ENCODE measurements at regions not wholly inside any gene's neighbourhood (a gene's known extent, or its start where the extent isn't known, plus 50 kb on each side); places are given as distances from the start of the nearest gene placed in this dataset.

GRCh38 chr12:112574896-112575558, 156.3 kb downstream of the PTPN11 start:
- H3K36me3 ChIP-seq (ENCODE audit: insufficient read depth in 1 of 2, low read depth in 1 of 2): no peaks in the 10 kb centered on the region
- WGBS, 3 donors: 1 to 2% (median 1%) methylated on average over 26 to 42 of the region's 42 CpGs
- H3K4me3 ChIP-seq: no peak overlapping the region
- no peak overlapping the region for H3K27ac ChIP-seq
- ATAC-seq (no peak), DNase-seq (no peak)
- H3K4me1 ChIP-seq: no peaks in the 10 kb centered on the region
- intact Hi-C loops (cut with DNase I): no loop called here
- H3K27me3 ChIP-seq (ENCODE audit: insufficient read depth in 3 of 3, low read length in 2 of 3): peaks cover 0 to 38% (median 5%) of the 10 kb centered on the region in 3 donors
- TF ChIP-seq, protein P1, sequence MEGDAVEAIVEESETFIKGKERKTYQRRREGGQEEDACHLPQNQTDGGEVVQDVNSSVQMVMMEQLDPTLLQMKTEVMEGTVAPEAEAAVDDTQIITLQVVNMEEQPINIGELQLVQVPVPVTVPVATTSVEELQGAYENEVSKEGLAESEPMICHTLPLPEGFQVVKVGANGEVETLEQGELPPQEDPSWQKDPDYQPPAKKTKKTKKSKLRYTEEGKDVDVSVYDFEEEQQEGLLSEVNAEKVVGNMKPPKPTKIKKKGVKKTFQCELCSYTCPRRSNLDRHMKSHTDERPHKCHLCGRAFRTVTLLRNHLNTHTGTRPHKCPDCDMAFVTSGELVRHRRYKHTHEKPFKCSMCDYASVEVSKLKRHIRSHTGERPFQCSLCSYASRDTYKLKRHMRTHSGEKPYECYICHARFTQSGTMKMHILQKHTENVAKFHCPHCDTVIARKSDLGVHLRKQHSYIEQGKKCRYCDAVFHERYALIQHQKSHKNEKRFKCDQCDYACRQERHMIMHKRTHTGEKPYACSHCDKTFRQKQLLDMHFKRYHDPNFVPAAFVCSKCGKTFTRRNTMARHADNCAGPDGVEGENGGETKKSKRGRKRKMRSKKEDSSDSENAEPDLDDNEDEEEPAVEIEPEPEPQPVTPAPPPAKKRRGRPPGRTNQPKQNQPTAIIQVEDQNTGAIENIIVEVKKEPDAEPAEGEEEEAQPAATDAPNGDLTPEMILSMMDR (IDR thresholded peaks at IDR 0.05): no peak
- H3K9me3 ChIP-seq: no peaks in the 10 kb centered on the region

DNA sequence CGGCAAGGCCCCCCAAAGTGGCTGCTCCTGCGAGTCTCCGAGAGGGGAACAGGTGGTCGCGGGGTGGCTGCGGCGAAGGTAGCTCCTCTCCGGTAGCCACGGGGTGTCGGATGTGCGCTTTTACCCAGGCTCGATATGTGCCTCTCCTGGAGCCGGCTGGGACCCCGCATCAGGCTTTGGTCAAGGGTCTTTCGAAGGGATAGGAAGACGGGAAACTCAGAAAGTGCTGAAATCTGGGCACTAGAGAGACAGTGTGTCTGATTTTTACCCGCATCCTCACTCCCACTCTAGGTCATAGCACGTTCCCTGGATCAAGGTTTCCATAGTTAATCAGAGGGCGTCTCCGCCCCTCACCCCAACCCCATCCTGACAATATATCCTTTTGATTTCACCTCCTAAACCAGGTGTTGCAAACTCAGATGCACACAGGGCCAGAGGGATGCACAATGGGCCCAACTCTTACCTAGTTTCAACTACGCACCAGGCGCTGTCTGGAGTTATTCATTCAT, 156.9 kb downstream of the PTPN11 start:
- ATAC-seq (no peak), DNase-seq (no peak)
- TF ChIP-seq, protein P1 (IDR thresholded peaks at IDR 0.05): no peak
- H3K27me3 ChIP-seq (ENCODE audit: insufficient read depth in 3 of 3, low read length in 2 of 3): peaks cover 0 to 35% (median 5%) of the 10 kb centered on the region in 3 donors
- WGBS, 3 donors: 17 to 23% (median 23%) methylated on average over 22 of the region's 22 CpGs
- intact Hi-C loops (cut with DNase I): no loop called here
- no peak overlapping the region for H3K27ac ChIP-seq
- H3K9me3 ChIP-seq: no peaks in the 10 kb centered on the region
- H3K36me3 ChIP-seq (ENCODE audit: insufficient read depth in 1 of 2, low read depth in 1 of 2): no peaks in the 10 kb centered on the region
- no peaks in the 10 kb centered on the region for H3K4me1 ChIP-seq
- H3K4me3 ChIP-seq: no peak overlapping the region

- no peak overlapping the region for H3K4me3 ChIP-seq
- DNase-seq (no peak), ATAC-seq (no peak)
- peaks cover 0 to 38% (median 5%) of the 10 kb centered on the region in 3 donors for H3K27me3 ChIP-seq (ENCODE audit: insufficient read depth in 3 of 3, low read length in 2 of 3)
- H3K36me3 ChIP-seq (ENCODE audit: insufficient read depth in 1 of 2, low read depth in 1 of 2): no peaks in the 10 kb centered on the region
- no peaks in the 10 kb centered on the region for H3K9me3 ChIP-seq
- H3K4me1 ChIP-seq: no peaks in the 10 kb centered on the region
- 25 to 37% (median 30%) methylated on average over 4 of the region's 4 CpGs for WGBS, 3 donors
- TF ChIP-seq, protein P1 (IDR thresholded peaks at IDR 0.05): no peak
- intact Hi-C loops (cut with DNase I): no loop called here
- no peak overlapping the region for H3K27ac ChIP-seq
Observed at GRCh38 chr12:112577473-112578329, 159.0 kb downstream of the PTPN11 start.

DNA sequence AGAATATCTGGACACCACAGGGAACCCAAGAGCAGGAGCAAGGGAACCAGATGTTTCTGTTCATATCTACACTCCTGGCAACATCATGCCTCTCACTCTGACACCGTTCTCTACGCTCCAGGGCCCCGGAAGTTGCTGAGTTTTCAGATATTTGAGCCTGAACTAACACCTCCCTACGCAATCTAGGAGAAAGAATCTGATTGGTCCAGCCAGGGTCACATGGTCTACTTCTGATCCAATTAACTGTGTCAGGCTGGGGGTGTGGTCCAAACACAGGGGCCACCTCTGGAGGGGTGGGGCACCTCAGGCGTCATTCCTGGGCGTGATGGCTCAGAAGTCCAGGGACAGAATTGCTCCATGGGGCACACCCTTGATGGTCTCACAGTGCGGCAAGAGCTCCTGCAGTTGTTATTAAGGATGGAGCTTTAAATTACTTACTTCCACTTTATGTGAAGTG, 165.5 kb downstream of the PTPN11 start:
- Histone ChIP-seq H3K9me3 (no peaks in the 10 kb centered on the region), H3K4me3 (no peak overlapping the region), H3K27ac (no peak overlapping the region), H3K27me3 (ENCODE audit: insufficient read depth in 3 of 3, low read length in 2 of 3) (peaks cover 0 to 14% (median 0%) of the 10 kb centered on the region in 3 donors), H3K36me3 (ENCODE audit: insufficient read depth in 1 of 2, low read depth in 1 of 2) (no peaks in the 10 kb centered on the region), H3K4me1 (no peaks in the 10 kb centered on the region)
- TF ChIP-seq, protein P1 (IDR thresholded peaks at IDR 0.05): no peak
- ATAC-seq: no peak
- intact Hi-C loops (cut with DNase I): no loop called here
- DNase-seq: no peak
- 48 to 53% (median 50%) methylated on average over 7 of the region's 7 CpGs for WGBS, 3 donors

All from psoas muscle (tissue), 7 donors.